ENCODE measurements at regions not wholly inside any gene's neighbourhood (a gene's known extent, or its start where the extent isn't known, plus 50 kb on each side); places are given as distances from the start of the nearest gene placed in this dataset.

DNA sequence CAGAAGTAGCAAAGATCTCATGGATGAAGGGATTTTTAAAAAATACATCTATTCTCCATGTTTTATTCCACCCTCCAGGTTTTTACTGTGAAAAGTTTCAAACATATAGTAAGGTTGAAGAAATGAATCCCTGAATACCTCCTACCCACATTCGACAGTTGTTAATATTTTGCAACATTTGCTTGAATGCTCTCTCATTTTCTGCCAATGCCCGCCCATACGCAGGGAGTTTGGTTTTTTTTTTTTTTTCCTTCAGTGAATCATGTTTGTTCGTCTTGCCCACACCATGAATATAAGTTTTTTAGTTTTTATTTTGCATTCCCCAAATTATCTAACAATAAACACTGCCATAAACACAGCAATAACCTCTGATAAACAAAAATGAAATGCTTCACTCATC, 82.9 kb downstream of the MAP1LC3B2 start:
- no peaks in the 10 kb centered on the region for H3K4me1 Mint-ChIP-seq
- TF ChIP-seq CTCF (conservative IDR thresholded peaks at IDR 0.05), result no peak
- no peak for DNase-seq (ENCODE audit: low read depth, low spot score)
- H3K9me3 Mint-ChIP-seq, result peaks cover 5% of the 10 kb centered on the region
- H3K4me3 Mint-ChIP-seq, result no peak overlapping the region
- H3K36me3 Mint-ChIP-seq (ENCODE audit: low read depth), result no peaks in the 10 kb centered on the region
- peaks cover 14% of the 10 kb centered on the region for H3K27me3 Mint-ChIP-seq (ENCODE audit: low read depth)
- no peak overlapping the region for H3K27ac Mint-ChIP-seq (ENCODE audit: unreplicated experiment)

DNA sequence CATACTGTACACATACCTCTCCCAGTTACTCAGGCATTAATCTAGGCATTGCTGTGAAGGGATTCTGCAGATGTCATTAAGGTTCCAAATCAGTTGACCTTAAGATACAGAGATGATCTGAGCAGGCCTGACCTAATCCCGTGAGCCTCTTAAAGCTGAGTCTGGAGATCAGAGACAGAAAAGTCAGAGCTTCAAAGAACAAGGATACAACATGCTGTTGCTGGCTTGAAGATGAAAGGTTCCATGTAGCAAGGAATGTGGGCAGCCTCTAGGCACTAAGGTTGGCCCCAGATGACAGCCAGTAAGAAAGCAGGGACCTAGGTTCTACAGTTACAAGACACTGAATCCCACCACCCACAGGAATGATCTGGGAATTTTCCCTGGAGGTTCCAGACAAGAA, 81.1 kb downstream of the MAP1LC3B2 start:
- peaks cover 5% of the 10 kb centered on the region for H3K9me3 Mint-ChIP-seq
- H3K4me1 Mint-ChIP-seq, result no peaks in the 10 kb centered on the region
- H3K27me3 Mint-ChIP-seq (ENCODE audit: low read depth), result no peaks in the 10 kb centered on the region
- H3K27ac Mint-ChIP-seq (ENCODE audit: unreplicated experiment), result no peak overlapping the region
- no peak for DNase-seq (ENCODE audit: low read depth, low spot score)
- H3K36me3 Mint-ChIP-seq (ENCODE audit: low read depth), result no peaks in the 10 kb centered on the region
- TF ChIP-seq CTCF (conservative IDR thresholded peaks at IDR 0.05), result no peak
- H3K4me3 Mint-ChIP-seq, result no peak overlapping the region

DNA sequence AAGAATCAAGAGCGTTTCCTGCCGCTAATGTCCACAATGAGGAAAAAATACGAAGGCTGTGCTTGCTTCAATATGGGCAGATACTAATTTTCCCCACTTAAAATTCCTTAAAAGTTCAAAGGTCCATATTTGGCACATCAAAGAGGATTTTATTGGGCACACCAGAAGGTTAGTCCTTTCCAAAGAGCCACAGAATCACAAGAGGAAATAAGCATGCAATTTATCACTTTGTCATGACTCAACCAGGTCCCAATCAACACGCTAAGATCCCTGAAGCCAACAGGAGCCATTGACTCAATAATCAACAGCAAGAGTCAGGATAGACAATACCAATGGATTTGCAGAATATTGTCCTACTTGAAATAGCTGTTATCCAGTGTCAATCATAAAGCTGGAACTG, 80.6 kb downstream of the MAP1LC3B2 start:
- no peak for TF ChIP-seq CTCF (conservative IDR thresholded peaks at IDR 0.05)
- Mint-ChIP-seq H3K4me3 (no peak overlapping the region), H3K4me1 (no peaks in the 10 kb centered on the region), H3K36me3 (ENCODE audit: low read depth) (no peaks in the 10 kb centered on the region), H3K27me3 (ENCODE audit: low read depth) (no peaks in the 10 kb centered on the region), H3K9me3 (peaks cover 5% of the 10 kb centered on the region), H3K27ac (ENCODE audit: unreplicated experiment) (no peak overlapping the region)
- DNase-seq (ENCODE audit: low read depth, low spot score), result no peak

DNA sequence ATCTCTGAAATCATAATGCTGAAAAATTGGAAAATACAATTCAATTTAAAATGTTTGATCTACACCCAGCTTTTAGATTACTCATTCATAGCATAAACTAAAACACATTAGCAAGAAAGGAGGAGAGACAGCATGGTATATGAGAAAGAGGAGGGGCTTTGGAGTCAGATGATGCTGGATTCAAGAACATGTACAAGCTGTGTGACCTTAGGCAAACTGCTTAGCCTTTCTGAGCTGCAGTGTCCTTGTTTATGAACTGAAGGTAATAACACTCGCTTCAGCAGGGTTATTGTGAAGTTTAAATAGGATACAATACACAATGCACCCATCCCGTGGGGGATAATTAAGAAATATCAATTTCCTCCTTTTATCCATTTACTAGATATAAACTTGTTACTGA, 79.2 kb downstream of the MAP1LC3B2 start:
- Mint-ChIP-seq H3K4me3 (no peak overlapping the region), H3K9me3 (peaks cover 5% of the 10 kb centered on the region), H3K27ac (ENCODE audit: unreplicated experiment) (no peak overlapping the region), H3K36me3 (ENCODE audit: low read depth) (no peaks in the 10 kb centered on the region), H3K4me1 (no peaks in the 10 kb centered on the region), H3K27me3 (ENCODE audit: low read depth) (no peaks in the 10 kb centered on the region)
- DNase-seq (ENCODE audit: low read depth, low spot score), result no peak
- TF ChIP-seq CTCF (conservative IDR thresholded peaks at IDR 0.05), result no peak

GRCh38 chr12:116637589-116638150, 78.5 kb downstream of the MAP1LC3B2 start:
- no peaks in the 10 kb centered on the region for H3K4me1 Mint-ChIP-seq
- no peaks in the 10 kb centered on the region for H3K36me3 Mint-ChIP-seq (ENCODE audit: low read depth)
- H3K9me3 Mint-ChIP-seq, result peaks cover 3% of the 10 kb centered on the region
- no peak overlapping the region for H3K27ac Mint-ChIP-seq (ENCODE audit: unreplicated experiment)
- no peak for TF ChIP-seq CTCF (conservative IDR thresholded peaks at IDR 0.05)
- no peaks in the 10 kb centered on the region for H3K27me3 Mint-ChIP-seq (ENCODE audit: low read depth)
- no peak overlapping the region for H3K4me3 Mint-ChIP-seq
- no peak for DNase-seq (ENCODE audit: low read depth, low spot score)

Measured in neural crest cell (in vitro differentiated cells).